GM12878 (cell line): ENCODE measurements at regions not wholly inside any gene's neighbourhood (a gene's known extent, or its start where the extent isn't known, plus 50 kb on each side); places are given as distances from the start of the nearest gene placed in this dataset.

Experiments used
- ATAC-seq: fragments of 200-7000 bp; cut with Tn5 transposase; 3 replicates; pipeline ENCODE4 v1.9.1; 2020; ENCODE audit warnings: mild to moderate bottlenecking, moderate library complexity
- BruUV-seq: library from RNA; stranded (reverse); fragments of 400-500 nt; replicated peaks from 2 replicates; lab custom pipeline; 2021; lab: Mats Ljungman, UMichigan
- CTCF ChIA-PET: fragments of 300-600 bp; sonication (Branson Sonifier 250); formaldehyde crosslinking; extraction: SDS; loops from one replicate; lab custom pipeline; 2021; ENCODE audit warnings: inconsistent platforms; lab: Yijun Ruan, JAX
- POLR2A ChIA-PET: fragments of 350-600 bp; formaldehyde crosslinking; extraction: SDS; loops from one replicate; lab custom pipeline; 2021; ENCODE audit warnings: inconsistent platforms; lab: Charles Lee
- RAD21 ChIA-PET: fragments of 300-600 bp; sonication (Branson Sonifier 250); formaldehyde crosslinking; loops from one replicate; lab custom pipeline; 2023; ENCODE audit warnings: antibody characterized with exemption; ENCODE audit not compliant: unreplicated experiment; lab: Charles Lee
- SMC1A ChIA-PET: fragments of 300-600 bp; sonication (Branson Sonifier 250); formaldehyde crosslinking; loops from one replicate; lab custom pipeline; 2023; ENCODE audit not compliant: unreplicated experiment, uncharacterized antibody; lab: Charles Lee
- DNase-seq: peaks from one replicate; pipeline ENCODE4 v3.0.0-alpha.2; 2011; ENCODE audit warnings: low read depth, low spot score
- FAIRE-seq: peaks from 3 replicates; lab custom pipeline; 2011; peaks lifted over from hg19 to GRCh38; lab: Jason Lieb, UNC
- H2AFZ ChIP-seq: 2 replicates; pipeline ENCODE4 v1.6.0; 2011; ENCODE audit warnings: low read depth, low read length, control low read depth; ENCODE audit not compliant: control insufficient read depth
- H3K27ac ChIP-seq: 2 replicates; pipeline ENCODE4 v1.5.1; 2011; ENCODE audit warnings: control low read depth; ENCODE audit not compliant: control insufficient read depth, insufficient read depth
- H3K27me3 ChIP-seq, 2 experiments: replicated peaks in 1 of 2; 2 replicates each; pipeline versions ENCODE4 v1.6.0 to v1.6.1; 2011; ENCODE audit warnings: low read length in 1 of 2; ENCODE audit not compliant: control insufficient read depth in 2 of 2, insufficient read depth in 2 of 2
- H3K36me3 ChIP-seq, 2 experiments: 2 replicates each; pipeline ENCODE4 v1.5.1; 2011; ENCODE audit warnings: low read length in 1 of 2; ENCODE audit not compliant: control insufficient read depth in 2 of 2, insufficient read depth in 2 of 2
- H3K4me1 ChIP-seq: 2 replicates; pipeline ENCODE4 v1.6.1; 2011; ENCODE audit warnings: mild to moderate bottlenecking, low read length, moderate library complexity, mixed read lengths; ENCODE audit not compliant: control insufficient read depth, insufficient read depth
- H3K4me2 ChIP-seq: 2 replicates; pipeline ENCODE4 v1.6.0; 2011; ENCODE audit warnings: control low read depth; ENCODE audit not compliant: control insufficient read depth, insufficient read depth
- H3K4me3 ChIP-seq: fragments of 200-600 bp; sonication (generic); 2 replicates; pipeline ENCODE4 v1.5.1; 2016
- H3K79me2 ChIP-seq: 2 replicates; pipeline ENCODE4 v1.6.0; 2011; ENCODE audit warnings: low read length; ENCODE audit not compliant: control insufficient read depth, insufficient read depth
- H3K9ac ChIP-seq: 2 replicates; pipeline ENCODE4 v1.8.0; 2011; ENCODE audit warnings: low read length, control low read depth, mixed read lengths; ENCODE audit not compliant: control insufficient read depth, insufficient read depth
- H3K9me3 ChIP-seq: replicated peaks from 3 replicates; pipeline ENCODE4 v1.5.1; 2011; ENCODE audit warnings: mild to moderate bottlenecking, low read length; ENCODE audit not compliant: control insufficient read depth, insufficient read depth
- H4K20me1 ChIP-seq: 2 replicates; pipeline ENCODE4 v1.6.0; 2011; ENCODE audit not compliant: control insufficient read depth, insufficient read depth
- CTCF ChIP-seq, 3 experiments: IDR thresholded peaks in 2 of 3; conservative IDR thresholded peaks in 1 of 3; 2 replicates each; pipeline ENCODE4 v1.5.1; 2011; ENCODE audit warnings: low read depth in 3 of 3, low read length in 3 of 3, mild to moderate bottlenecking in 3 of 3, control low read depth in 2 of 3, moderate library complexity in 2 of 3, inconsistent platforms in 1 of 3, mixed read lengths in 1 of 3; ENCODE audit not compliant: control insufficient read depth in 2 of 3, insufficient read depth in 1 of 3; ENCODE audit errors: extremely low read depth in 1 of 3
- KLF5 ChIP-seq: fragments of 450-650 bp; IDR thresholded peaks from 2 replicates; pipeline ENCODE4 v1.6.1; 2014; ENCODE audit warnings: mild to moderate bottlenecking; ENCODE audit not compliant: partially characterized antibody
- RAD21 ChIP-seq: IDR thresholded peaks from 2 replicates; pipeline ENCODE4 v1.6.1; 2011; ENCODE audit warnings: mild to moderate bottlenecking, low read depth, low read length, moderate library complexity; ENCODE audit not compliant: insufficient read depth
- SMC3 ChIP-seq: IDR thresholded peaks from 2 replicates; pipeline ENCODE4 v1.6.1; 2011; ENCODE audit warnings: low read length, improper control_type of control experiment, borderline replicate concordance
- WGBS: methylation state at CpG from one replicate; pipeline ENCODE4 v1.1.6; 2016; ENCODE audit warnings: low lambda C conversion rate; ENCODE audit not compliant: insufficient replicate concordance, insufficient coverage; ENCODE audit errors: missing lambda C conversion rate; 5-methylcytosine and 5-hydroxymethylcytosine counted together
- in situ Hi-C: fragments of 300-500 bp; cut with MboI; formaldehyde crosslinking; loops from 9 replicates; pipeline ENCODE4 v1.14.3; 2018; ENCODE audit warnings: mixed read lengths
- intact Hi-C: fragments of 100-400 bp; cut with micrococcal nuclease; formaldehyde crosslinking; loops from one replicate; pipeline ENCODE4 v1.14.2; 2022; ENCODE audit not compliant: unreplicated experiment

DNA sequence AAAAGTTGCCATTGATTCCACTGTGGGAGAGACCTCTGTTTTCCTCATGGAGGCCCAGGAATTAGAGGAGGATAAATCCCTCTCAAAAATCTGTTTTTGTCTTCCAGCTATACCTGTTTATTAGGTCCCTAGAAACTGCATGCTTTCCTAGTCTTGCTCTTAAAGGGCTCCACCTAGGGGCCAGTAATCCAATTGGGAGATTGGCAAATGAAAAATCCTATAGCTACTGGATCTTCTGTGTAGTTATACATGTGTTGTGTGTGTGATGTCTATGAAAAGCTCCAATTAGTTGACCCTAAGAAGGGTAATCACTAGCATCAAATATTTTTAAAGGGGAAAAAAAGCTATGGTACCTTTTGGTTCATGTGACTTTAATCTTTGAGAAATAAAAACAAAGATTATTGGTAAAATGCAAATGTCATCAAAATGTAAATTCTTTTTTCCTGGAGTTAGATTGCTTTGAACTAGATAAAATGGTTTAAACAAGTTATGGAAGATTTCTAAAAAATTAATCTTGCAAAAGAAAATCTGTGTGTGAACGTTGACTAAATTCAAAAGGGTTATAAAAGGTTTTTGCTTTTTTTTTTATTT, 63.4 kb upstream of the C1QTNF9B start:
- CTCF ChIA-PET, result interaction anchor here (0.7 to 5.7 kb wide), 23 partner anchors 8 to 658 kb away, joined by 3 to 33 read pairs (median 5); partner anchors contain the start of gene MIPEP
- peaks cover 4% of the 10 kb centered on the region; the same call in 1 of the 2 replicates for H3K4me1 ChIP-seq
- ATAC-seq, result peak; percentile 38

More for the DNA sequence above, 63.4 kb upstream of the C1QTNF9B start:
- Histone ChIP-seq H3K36me3 (no peaks in the 10 kb centered on the region), H3K9ac (no peak overlapping the region), H2AFZ (no peak overlapping the region), H3K27me3 (no peaks in the 10 kb centered on the region; a peak in 1 of 4 replicates), H3K4me3 (no peak overlapping the region), H3K4me2 (no peak overlapping the region), H3K79me2 (no peaks in the 10 kb centered on the region), H4K20me1 (no peaks in the 10 kb centered on the region), H3K9me3 (no peaks in the 10 kb centered on the region), H3K27ac (no peak overlapping the region)
- intact Hi-C loops (loop anchor here (2.0 to 5.0 kb wide), 2 partner anchors 40 to 47 kb away; no protein-coding TSS in a partner anchor), in situ Hi-C loops (no loop called here)
- BruUV-seq, result no TSS peak
- FAIRE-seq (no peak), DNase-seq (no peak)
- ChIA-PET SMC1A (interaction anchor here (0.7 to 9.9 kb wide), 18 partner anchors 8 to 258 kb away, joined by 3 to 64 read pairs (median 5); partner anchors contain the start of gene MIPEP), RAD21 (interaction anchor here (0.6 to 3.7 kb wide), 9 partner anchors 18 to 268 kb away, joined by 3 to 20 read pairs (median 4); no protein-coding TSS in a partner anchor), POLR2A (interaction anchor here (1.0 to 1.1 kb wide), 2 partner anchors 9 to 33 kb away, joined by 3 read pairs; no protein-coding TSS in a partner anchor)
- TF ChIP-seq SMC3, result peak; percentile 35; the same call in 1 of the 2 replicates
- peak; percentile 50 to 58 (median 55) for TF ChIP-seq CTCF (IDR thresholded peaks at IDR 0.05 in 2 of 3, conservative IDR thresholded peaks at IDR 0.05 in 1 of 3; ENCODE audit: control insufficient read depth in 2 of 3, extremely low read depth in 1 of 3, insufficient read depth in 1 of 3, low read depth in 3 of 3, low read length in 3 of 3)
- peak; percentile 61 for TF ChIP-seq RAD21
- TF ChIP-seq KLF5, result no peak
- 47% methylated on average over 1 of the region's 1 CpG for WGBS
